Panc1 (cell line): ENCODE measurements at regions not wholly inside any gene's neighbourhood (a gene's known extent, or its start where the extent isn't known, plus 50 kb on each side); places are given as distances from the start of the nearest gene placed in this dataset.

Experiments
- ATAC-seq: fragments of 200-7000 bp; cut with Tn5 transposase; 2 replicates; pipeline ENCODE4 v1.9.1; 2020; ENCODE audit warnings: mild to moderate bottlenecking, moderate library complexity
- BruUV-seq: library from RNA; stranded (reverse); fragments of 400-500 nt; replicated peaks from 2 replicates; lab custom pipeline; 2021; lab: Mats Ljungman, UMichigan
- CTCF ChIA-PET: fragments of 300-600 bp; sonication (Branson Sonifier 250); formaldehyde crosslinking; loops from one replicate; lab custom pipeline; 2022; ENCODE audit warnings: antibody characterized with exemption; lab: Charles Lee
- POLR2A ChIA-PET: fragments of 300-600 bp; sonication (Branson Sonifier 250); formaldehyde crosslinking; loops from one replicate; lab custom pipeline; 2022; ENCODE audit warnings: antibody characterized with exemption; lab: Charles Lee
- DNase-seq: peaks from one replicate; pipeline ENCODE4 v3.0.0-alpha.2; 2010; ENCODE audit warnings: low read depth, low spot score
- H3K27ac ChIP-seq: 2 replicates; pipeline ENCODE4 v1.5.1; 2011; ENCODE audit warnings: mild to moderate bottlenecking, low read length, inconsistent platforms
- H3K27me3 ChIP-seq: fragments of 200-500 bp; sonication (Bioruptor generic); 2 replicates; pipeline ENCODE4 v1.6.0; 2014; ENCODE audit warnings: low read length, inconsistent platforms; ENCODE audit not compliant: control insufficient read depth, insufficient read depth
- H3K36me3 ChIP-seq: fragments of 200-500 bp; sonication (Bioruptor generic); 2 replicates; pipeline ENCODE4 v1.5.1; 2014; ENCODE audit warnings: inconsistent platforms, mild to moderate bottlenecking, low read length, moderate library complexity; ENCODE audit not compliant: control insufficient read depth, insufficient read depth
- H3K4me1 ChIP-seq: 2 replicates; pipeline ENCODE4 v1.5.1; 2011; ENCODE audit warnings: inconsistent platforms, mild to moderate bottlenecking, low read length, moderate library complexity; ENCODE audit not compliant: control insufficient read depth, insufficient read depth
- H3K4me3 ChIP-seq, 2 experiments: 2 replicates each; pipeline ENCODE4 v1.5.1; 2011 to 2012; ENCODE audit warnings: low read depth in 2 of 2, low read length in 2 of 2, mild to moderate bottlenecking in 2 of 2, inconsistent platforms in 1 of 2, moderate library complexity in 1 of 2
- H3K9me3 ChIP-seq: fragments of 200-500 bp; sonication (Bioruptor generic); 2 replicates; pipeline ENCODE4 v1.5.1; 2014; ENCODE audit warnings: low read depth, mild to moderate bottlenecking, inconsistent platforms, low read length, moderate library complexity; ENCODE audit not compliant: control insufficient read depth, insufficient read depth
- CTCF ChIP-seq: fragments of 450-650 bp; IDR thresholded peaks from 2 replicates; pipeline ENCODE4 v1.5.1; 2017; ENCODE audit warnings: mild to moderate bottlenecking
- POLR2AphosphoS5 ChIP-seq: IDR thresholded peaks from 2 replicates; pipeline ENCODE4 v1.6.1; 2012; ENCODE audit warnings: mild to moderate bottlenecking, low read depth, low read length, moderate library complexity
- REST ChIP-seq, 2 experiments: IDR thresholded peaks; 2 replicates each; pipeline ENCODE4 v1.6.1; 2011 to 2012; ENCODE audit warnings: low read depth in 2 of 2, control low read depth in 1 of 2, low read length in 1 of 2, mild to moderate bottlenecking in 1 of 2, moderate library complexity in 1 of 2; ENCODE audit not compliant: insufficient read depth in 1 of 2
- SIN3A ChIP-seq: IDR thresholded peaks from 2 replicates; pipeline ENCODE4 v1.6.1; 2012; ENCODE audit warnings: low read depth, mild to moderate bottlenecking, low read length, moderate library complexity, borderline replicate concordance; ENCODE audit not compliant: insufficient read depth
- TCF7L2 ChIP-seq: IDR thresholded peaks from 2 replicates; pipeline ENCODE4 v1.6.1; 2011; ENCODE audit warnings: mild to moderate bottlenecking, low read depth, low read length, inconsistent platforms
- in situ Hi-C: cut with HindIII; loops from 2 replicates; pipeline ENCODE4 v1.10.0; 2016; ENCODE audit warnings: low sequenced_read_pairs, low pct_unique_long_range_greater_than_20kb
- intact Hi-C: fragments of 100-400 bp; cut with micrococcal nuclease; formaldehyde crosslinking; loops from one replicate; pipeline ENCODE4 v1.10.0; 2022; ENCODE audit not compliant: unreplicated experiment

GRCh38 chr5:53261245-53261644 lies 151.7 kb upstream of the MOCS2 start:
- in situ Hi-C loops = no loop called here
- BruUV-seq = no TSS peak
- no peak for ATAC-seq

GRCh38 chr5:53262348-53262970 lies 152.9 kb upstream of the MOCS2 start:
- H3K9me3 ChIP-seq = no peaks in the 10 kb centered on the region
- in situ Hi-C loops (no loop called here), intact Hi-C loops (loop anchor here (5.0 kb wide), 2 partner anchors 955 to 970 kb away; no protein-coding TSS in a partner anchor)
- POLR2A ChIA-PET = no interaction called here
- no TSS peak for BruUV-seq
- H3K27ac ChIP-seq = no peak overlapping the region
- H3K4me3 ChIP-seq = no peak overlapping the region
- TF ChIP-seq POLR2AphosphoS5 (no peak), CTCF (peak; percentile 53; the same call in 1 of the 2 replicates), TCF7L2 (no peak)
- DNase-seq = no peak
- H3K36me3 ChIP-seq = no peaks in the 10 kb centered on the region
- CTCF ChIA-PET = no interaction called here
- H3K4me1 ChIP-seq = no peaks in the 10 kb centered on the region
- no peak for ATAC-seq
- no peaks in the 10 kb centered on the region for H3K27me3 ChIP-seq

More at GRCh38 chr5:53261245-53261644, 151.7 kb upstream of the MOCS2 start:
- DNase-seq = no peak
- no peak overlapping the region for H3K4me3 ChIP-seq
- TF ChIP-seq POLR2AphosphoS5 = no peak
- TF ChIP-seq REST (IDR thresholded peaks at IDR 0.05; ENCODE audit: insufficient read depth in 1 of 2, low read depth in 2 of 2, low read length in 1 of 2) = no peak
- TF ChIP-seq TCF7L2 = no peak
- TF ChIP-seq SIN3A = no peak
- TF ChIP-seq CTCF = no peak
- CTCF ChIA-PET = no interaction called here
- no peak overlapping the region for H3K27ac ChIP-seq
- no peaks in the 10 kb centered on the region for H3K27me3 ChIP-seq
- no peaks in the 10 kb centered on the region for H3K9me3 ChIP-seq
- intact Hi-C loops = loop anchor here (5.0 kb wide), 2 partner anchors 956 to 971 kb away; no protein-coding TSS in a partner anchor
- no peaks in the 10 kb centered on the region for H3K36me3 ChIP-seq
- H3K4me1 ChIP-seq = no peaks in the 10 kb centered on the region
- POLR2A ChIA-PET = no interaction called here
